WERI-Rb-1 (cell line): ENCODE measurements at regions not wholly inside any gene's neighbourhood (a gene's known extent, or its start where the extent isn't known, plus 50 kb on each side); places are given as distances from the start of the nearest gene placed in this dataset.

Experiments
- DNase-seq: peaks from one replicate; pipeline ENCODE4 v3.0.0-alpha.2; 2020
- H3K27ac ChIP-seq: fragments of 250-450 bp; sonication (Bioruptor Pico); 2 replicates; pipeline ENCODE4 v1.5.1; 2020; ENCODE audit warnings: mild to moderate bottlenecking, moderate library complexity
- H3K27me3 ChIP-seq: fragments of 250-450 bp; sonication (Bioruptor Pico); 2 replicates; pipeline ENCODE4 v1.5.1; 2021; ENCODE audit warnings: mild to moderate bottlenecking, low read depth, moderate library complexity; ENCODE audit not compliant: insufficient read depth, severe bottlenecking
- H3K36me3 ChIP-seq: fragments of 250-450 bp; sonication (Bioruptor Pico); 2 replicates; pipeline ENCODE4 v1.5.1; 2020; ENCODE audit warnings: mild to moderate bottlenecking, moderate library complexity
- H3K4me3 ChIP-seq: 2 replicates; pipeline ENCODE4 v1.5.1; 2011; ENCODE audit warnings: low read depth, mild to moderate bottlenecking, control low read depth, low read length
- H3K9me3 ChIP-seq: fragments of 250-450 bp; sonication (Bioruptor Pico); 2 replicates; pipeline ENCODE4 v1.5.1; 2021; ENCODE audit warnings: mild to moderate bottlenecking, moderate library complexity; ENCODE audit not compliant: severe bottlenecking
- TF ChIP-seq, protein P1 (sequence below): IDR thresholded peaks from 2 replicates; pipeline ENCODE4 v1.5.1; 2011; ENCODE audit warnings: low read depth, mild to moderate bottlenecking, control low read depth, inconsistent platforms, low read length

DNA sequence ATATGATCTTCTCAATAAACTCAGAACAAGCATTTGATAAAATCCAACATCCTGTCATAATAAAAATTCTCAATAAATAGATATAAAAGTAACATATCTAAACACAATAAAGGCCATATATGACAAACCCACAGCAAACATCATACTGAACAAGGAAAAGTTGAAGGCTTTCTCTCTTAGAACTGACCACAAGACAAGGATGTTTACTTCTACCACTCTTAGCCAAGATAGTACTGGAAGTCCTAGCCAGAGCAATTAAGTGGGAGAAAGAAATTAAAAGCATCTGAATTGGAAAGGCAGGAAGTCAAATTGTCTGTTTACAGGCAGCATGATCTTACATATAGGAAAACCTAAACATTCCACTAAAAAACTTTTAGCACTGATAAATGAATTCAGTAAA lies 510.9 kb downstream of the ANKRD7 start:
- H3K27ac ChIP-seq = no peak overlapping the region
- no peaks in the 10 kb centered on the region for H3K9me3 ChIP-seq
- no peaks in the 10 kb centered on the region for H3K36me3 ChIP-seq
- no peaks in the 10 kb centered on the region for H3K27me3 ChIP-seq
- no peak overlapping the region for H3K4me3 ChIP-seq
- DNase-seq = no peak
- TF ChIP-seq, protein P1, sequence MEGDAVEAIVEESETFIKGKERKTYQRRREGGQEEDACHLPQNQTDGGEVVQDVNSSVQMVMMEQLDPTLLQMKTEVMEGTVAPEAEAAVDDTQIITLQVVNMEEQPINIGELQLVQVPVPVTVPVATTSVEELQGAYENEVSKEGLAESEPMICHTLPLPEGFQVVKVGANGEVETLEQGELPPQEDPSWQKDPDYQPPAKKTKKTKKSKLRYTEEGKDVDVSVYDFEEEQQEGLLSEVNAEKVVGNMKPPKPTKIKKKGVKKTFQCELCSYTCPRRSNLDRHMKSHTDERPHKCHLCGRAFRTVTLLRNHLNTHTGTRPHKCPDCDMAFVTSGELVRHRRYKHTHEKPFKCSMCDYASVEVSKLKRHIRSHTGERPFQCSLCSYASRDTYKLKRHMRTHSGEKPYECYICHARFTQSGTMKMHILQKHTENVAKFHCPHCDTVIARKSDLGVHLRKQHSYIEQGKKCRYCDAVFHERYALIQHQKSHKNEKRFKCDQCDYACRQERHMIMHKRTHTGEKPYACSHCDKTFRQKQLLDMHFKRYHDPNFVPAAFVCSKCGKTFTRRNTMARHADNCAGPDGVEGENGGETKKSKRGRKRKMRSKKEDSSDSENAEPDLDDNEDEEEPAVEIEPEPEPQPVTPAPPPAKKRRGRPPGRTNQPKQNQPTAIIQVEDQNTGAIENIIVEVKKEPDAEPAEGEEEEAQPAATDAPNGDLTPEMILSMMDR = no peak

DNA sequence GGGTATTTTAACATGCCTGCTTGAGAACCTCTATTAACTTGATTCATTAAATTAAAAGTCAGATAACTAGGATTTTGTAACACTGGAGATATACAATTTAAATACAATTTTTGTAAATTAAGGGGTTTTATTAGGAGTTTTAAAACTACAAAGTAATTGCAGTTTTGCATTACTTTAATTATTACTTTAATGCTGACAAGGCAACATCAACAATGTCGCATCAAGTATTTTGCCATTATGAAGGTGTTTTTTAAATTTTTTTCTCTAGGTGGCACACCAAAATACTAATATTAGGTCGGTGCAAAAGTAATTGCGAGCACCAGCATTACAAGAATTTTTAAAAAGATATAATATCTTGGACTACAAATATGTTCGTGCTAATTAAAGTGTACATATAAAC lies 513.4 kb downstream of the ANKRD7 start:
- no peak for DNase-seq
- Histone ChIP-seq H3K27ac (no peak overlapping the region), H3K36me3 (no peaks in the 10 kb centered on the region), H3K9me3 (no peaks in the 10 kb centered on the region), H3K27me3 (no peaks in the 10 kb centered on the region), H3K4me3 (no peak overlapping the region)
- TF ChIP-seq, protein P1 = no peak

DNA sequence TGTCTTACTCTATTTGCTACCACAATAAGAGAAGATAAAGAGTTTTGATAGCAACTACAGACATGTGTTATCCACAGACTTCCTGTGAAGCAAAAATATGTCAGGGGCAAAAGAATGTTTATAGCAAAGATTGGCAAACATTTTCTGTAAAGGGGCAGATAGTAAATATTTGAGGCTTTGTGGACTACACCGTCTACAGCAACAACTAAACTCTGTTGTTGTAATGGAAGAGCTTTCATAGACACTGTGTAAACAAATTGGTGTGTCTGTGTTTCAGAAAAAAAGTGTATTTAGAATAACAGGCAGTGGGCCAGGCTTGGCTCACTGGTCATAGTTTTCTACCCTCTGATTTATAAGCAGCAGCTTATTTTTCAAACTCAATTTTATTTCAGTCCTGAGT lies 521.4 kb downstream of the ANKRD7 start:
- Histone ChIP-seq H3K9me3 (no peaks in the 10 kb centered on the region), H3K4me3 (no peak overlapping the region), H3K36me3 (no peaks in the 10 kb centered on the region), H3K27me3 (no peaks in the 10 kb centered on the region), H3K27ac (no peak overlapping the region)
- DNase-seq = no peak
- TF ChIP-seq, protein P1 = no peak

DNA sequence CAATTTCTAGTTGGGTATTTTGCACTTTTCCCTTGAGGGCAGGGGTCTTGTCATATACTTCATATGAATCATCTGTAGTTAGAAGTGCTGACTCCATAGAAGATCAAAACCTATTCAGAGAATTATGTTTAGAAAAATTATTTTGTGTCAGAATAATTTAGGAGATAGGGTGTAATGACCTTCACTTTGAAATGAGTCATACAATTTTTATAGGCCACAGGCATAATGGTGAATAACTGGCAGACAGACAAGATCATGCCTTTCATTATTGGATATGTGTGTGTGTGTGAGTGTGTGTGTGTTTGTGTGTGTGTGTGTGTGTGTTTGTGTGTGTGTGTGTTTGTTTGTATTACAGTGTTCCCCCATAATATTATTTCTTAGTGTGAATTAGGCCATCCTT lies 523.0 kb downstream of the ANKRD7 start:
- Histone ChIP-seq H3K27ac (no peak overlapping the region), H3K27me3 (no peaks in the 10 kb centered on the region), H3K9me3 (no peaks in the 10 kb centered on the region), H3K4me3 (no peak overlapping the region), H3K36me3 (no peaks in the 10 kb centered on the region)
- TF ChIP-seq, protein P1 = no peak
- DNase-seq = no peak

DNA sequence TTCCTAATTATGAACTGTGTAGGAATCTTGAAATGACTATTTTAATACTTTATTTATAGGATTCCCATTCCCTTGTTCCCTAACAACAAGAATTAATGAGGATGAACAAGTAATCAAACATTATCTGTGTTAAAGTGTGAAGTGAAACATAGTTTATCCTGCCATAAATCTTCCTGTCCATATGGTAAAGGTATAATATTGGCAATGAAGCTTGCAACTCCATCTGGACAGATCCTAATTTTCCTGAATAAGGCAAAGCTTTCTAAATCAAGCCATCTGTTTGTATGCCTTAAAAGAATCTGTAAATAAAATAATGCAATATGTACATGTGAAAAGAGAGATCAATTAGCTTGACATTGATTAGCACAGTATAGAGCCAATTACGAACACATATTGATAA lies 529.0 kb downstream of the ANKRD7 start:
- Histone ChIP-seq H3K27me3 (no peaks in the 10 kb centered on the region), H3K27ac (peak overlapping the region; percentile 47), H3K9me3 (no peaks in the 10 kb centered on the region), H3K36me3 (no peaks in the 10 kb centered on the region), H3K4me3 (no peak overlapping the region)
- DNase-seq = no peak
- TF ChIP-seq, protein P1 = no peak

DNA sequence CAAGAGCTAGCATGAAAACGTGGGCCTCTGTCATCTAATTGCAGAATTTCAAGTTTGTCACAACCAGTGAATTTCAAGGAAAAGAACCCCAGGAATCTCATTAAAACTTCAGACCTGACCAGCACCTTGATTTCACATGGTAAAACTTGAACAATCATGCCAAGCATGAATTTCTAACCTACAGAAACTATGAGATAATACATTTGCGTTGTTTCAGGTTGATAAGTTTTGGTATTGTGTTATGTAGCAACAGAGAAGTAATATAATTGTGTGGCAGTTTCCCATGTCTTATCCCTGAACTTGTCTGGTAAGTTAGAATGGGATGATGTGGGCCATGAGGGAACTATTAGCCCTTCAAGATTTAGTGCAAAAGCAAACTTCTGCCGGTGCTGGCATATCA lies 530.1 kb downstream of the ANKRD7 start:
- Histone ChIP-seq H3K36me3 (no peaks in the 10 kb centered on the region), H3K9me3 (no peaks in the 10 kb centered on the region), H3K27ac (peak overlapping the region; percentile 47), H3K27me3 (no peaks in the 10 kb centered on the region), H3K4me3 (no peak overlapping the region)
- no peak for DNase-seq
- TF ChIP-seq, protein P1 = no peak
